ENCODE measurements at regions not wholly inside any gene's neighbourhood (a gene's known extent, or its start where the extent isn't known, plus 50 kb on each side); places are given as distances from the start of the nearest gene placed in this dataset.

DNA sequence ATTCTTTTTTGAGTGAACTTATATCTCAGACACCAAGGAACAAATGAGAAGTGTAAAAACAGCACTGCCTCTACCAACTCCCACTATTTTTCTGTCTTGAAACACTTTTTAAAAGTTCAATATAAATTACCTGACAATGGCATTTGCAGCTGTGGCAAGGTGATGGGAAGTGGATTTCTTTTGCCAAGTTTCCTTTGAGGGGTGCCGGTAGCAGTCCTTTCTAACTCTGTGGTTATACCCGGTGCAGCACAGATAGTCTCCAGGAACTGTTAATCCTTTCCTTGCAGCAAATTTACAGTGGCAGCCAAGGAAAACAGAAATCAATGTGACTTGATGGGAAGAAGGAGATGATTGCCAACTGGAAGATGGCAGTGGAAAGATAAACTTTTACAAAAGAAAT is 243.7 kb downstream of the BCAT1 start:
- H3K27me3 ChIP-seq, result no peaks in the 10 kb centered on the region
- no peak for TF ChIP-seq POLR2A (IDR thresholded peaks at IDR 0.05)
- no peak for TF ChIP-seq POLR2AphosphoS5 (IDR thresholded peaks at IDR 0.05)
- TF ChIP-seq, protein P1, sequence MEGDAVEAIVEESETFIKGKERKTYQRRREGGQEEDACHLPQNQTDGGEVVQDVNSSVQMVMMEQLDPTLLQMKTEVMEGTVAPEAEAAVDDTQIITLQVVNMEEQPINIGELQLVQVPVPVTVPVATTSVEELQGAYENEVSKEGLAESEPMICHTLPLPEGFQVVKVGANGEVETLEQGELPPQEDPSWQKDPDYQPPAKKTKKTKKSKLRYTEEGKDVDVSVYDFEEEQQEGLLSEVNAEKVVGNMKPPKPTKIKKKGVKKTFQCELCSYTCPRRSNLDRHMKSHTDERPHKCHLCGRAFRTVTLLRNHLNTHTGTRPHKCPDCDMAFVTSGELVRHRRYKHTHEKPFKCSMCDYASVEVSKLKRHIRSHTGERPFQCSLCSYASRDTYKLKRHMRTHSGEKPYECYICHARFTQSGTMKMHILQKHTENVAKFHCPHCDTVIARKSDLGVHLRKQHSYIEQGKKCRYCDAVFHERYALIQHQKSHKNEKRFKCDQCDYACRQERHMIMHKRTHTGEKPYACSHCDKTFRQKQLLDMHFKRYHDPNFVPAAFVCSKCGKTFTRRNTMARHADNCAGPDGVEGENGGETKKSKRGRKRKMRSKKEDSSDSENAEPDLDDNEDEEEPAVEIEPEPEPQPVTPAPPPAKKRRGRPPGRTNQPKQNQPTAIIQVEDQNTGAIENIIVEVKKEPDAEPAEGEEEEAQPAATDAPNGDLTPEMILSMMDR (IDR thresholded peaks at IDR 0.05), result no peak
- no peak for TF ChIP-seq EP300 (IDR thresholded peaks at IDR 0.05)
- no peak overlapping the region for H3K4me3 ChIP-seq
- H3K36me3 ChIP-seq, result no peaks in the 10 kb centered on the region
- intact Hi-C loops (cut with DNase I; ENCODE audit: low total_unique reads), result no loop called here
- H3K27ac ChIP-seq, result no peak overlapping the region
- H3K4me1 ChIP-seq, result no peaks in the 10 kb centered on the region
- H3K9me3 ChIP-seq, result no peaks in the 10 kb centered on the region
- 17 to 38% (median 25%) methylated on average over 2 of the region's 2 CpGs for WGBS, 5 donors
- no peak for DNase-seq

DNA sequence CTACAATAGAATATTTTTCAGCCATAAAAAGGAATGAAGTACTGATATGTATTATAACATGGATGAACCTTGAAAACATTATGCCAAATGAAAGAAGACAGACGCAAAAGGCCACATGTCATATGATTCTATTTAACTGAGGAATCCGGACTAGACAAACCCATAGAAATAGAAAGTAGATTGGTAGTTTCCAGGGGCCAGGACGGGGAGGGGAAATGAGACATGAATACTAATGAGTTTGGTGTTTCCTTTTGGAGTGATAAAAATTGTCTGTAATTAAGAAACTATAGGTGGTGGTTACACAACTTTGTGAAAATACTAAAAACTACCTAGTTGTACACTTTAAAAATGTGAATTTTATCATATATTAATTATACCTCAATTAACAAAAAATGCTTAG is 247.6 kb downstream of the BCAT1 start:
- TF ChIP-seq POLR2A (IDR thresholded peaks at IDR 0.05), result no peak
- no peak for TF ChIP-seq EP300 (IDR thresholded peaks at IDR 0.05)
- TF ChIP-seq, protein P1 (IDR thresholded peaks at IDR 0.05), result no peak
- no peak for TF ChIP-seq POLR2AphosphoS5 (IDR thresholded peaks at IDR 0.05)
- no peaks in the 10 kb centered on the region for H3K27me3 ChIP-seq
- H3K27ac ChIP-seq, result no peak overlapping the region
- no peaks in the 10 kb centered on the region for H3K9me3 ChIP-seq
- H3K36me3 ChIP-seq, result no peaks in the 10 kb centered on the region
- no peak for DNase-seq
- WGBS, 5 donors, result 79 to 85% (median 85%) methylated on average over 3 of the region's 3 CpGs
- H3K4me3 ChIP-seq, result no peak overlapping the region
- no peaks in the 10 kb centered on the region for H3K4me1 ChIP-seq
- intact Hi-C loops (cut with DNase I; ENCODE audit: low total_unique reads), result no loop called here

DNA sequence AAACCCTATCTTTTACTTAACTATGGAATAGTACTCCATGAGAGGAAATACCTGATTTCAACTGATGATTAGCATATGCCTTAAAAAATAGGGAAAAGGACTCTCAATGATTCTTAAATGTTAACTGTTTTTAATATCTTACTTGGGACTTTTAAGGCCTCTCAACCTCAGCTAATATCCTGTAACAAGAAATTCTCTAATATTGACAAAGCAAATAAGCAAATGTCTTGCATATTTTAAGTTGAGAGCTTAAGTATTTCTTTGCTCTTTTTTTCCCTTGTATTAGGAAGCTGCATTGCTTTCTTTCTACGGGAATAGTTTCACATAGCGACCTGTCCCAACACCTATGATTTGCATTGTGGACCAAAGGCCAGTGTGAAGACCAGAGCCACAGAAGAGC is 249.9 kb downstream of the BCAT1 start:
- Histone ChIP-seq H3K27ac (no peak overlapping the region), H3K4me3 (no peak overlapping the region), H3K9me3 (no peaks in the 10 kb centered on the region), H3K36me3 (no peaks in the 10 kb centered on the region), H3K27me3 (no peaks in the 10 kb centered on the region), H3K4me1 (no peaks in the 10 kb centered on the region)
- WGBS, 5 donors, result 36 to 64% (median 50%) methylated on average over 2 of the region's 2 CpGs
- no peak for TF ChIP-seq EP300 (IDR thresholded peaks at IDR 0.05)
- TF ChIP-seq, protein P1 (IDR thresholded peaks at IDR 0.05), result no peak
- no peak for TF ChIP-seq POLR2A (IDR thresholded peaks at IDR 0.05)
- TF ChIP-seq POLR2AphosphoS5 (IDR thresholded peaks at IDR 0.05), result no peak
- intact Hi-C loops (cut with DNase I; ENCODE audit: low total_unique reads), result no loop called here
- DNase-seq, result no peak

DNA sequence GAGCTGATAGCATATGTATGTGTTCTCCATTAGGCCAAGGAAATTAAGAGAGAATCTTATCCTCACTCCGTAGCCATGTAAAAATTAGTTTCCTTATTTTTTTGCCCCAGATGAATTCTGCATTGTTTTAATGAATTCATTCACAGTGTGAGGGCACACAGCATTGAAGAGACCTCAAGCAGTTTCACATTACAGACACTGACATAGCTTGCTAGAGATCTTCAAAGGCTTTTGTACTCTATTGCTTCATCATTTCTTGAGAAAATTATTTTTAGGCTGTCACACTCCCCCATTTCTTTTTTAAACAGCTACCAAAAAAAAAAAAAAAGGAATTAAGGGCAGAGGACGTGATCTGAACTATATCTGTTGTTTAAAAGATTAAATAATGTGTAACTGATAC is 251.1 kb downstream of the BCAT1 start:
- Histone ChIP-seq H3K36me3 (no peaks in the 10 kb centered on the region), H3K4me1 (no peaks in the 10 kb centered on the region), H3K27me3 (no peaks in the 10 kb centered on the region), H3K4me3 (no peak overlapping the region), H3K27ac (no peak overlapping the region), H3K9me3 (no peaks in the 10 kb centered on the region)
- WGBS, 5 donors, result 66 to 76% (median 75%) methylated on average over 2 of the region's 2 CpGs
- intact Hi-C loops (cut with DNase I; ENCODE audit: low total_unique reads), result no loop called here
- no peak for DNase-seq
- TF ChIP-seq POLR2A (IDR thresholded peaks at IDR 0.05), result no peak
- TF ChIP-seq EP300 (IDR thresholded peaks at IDR 0.05), result no peak
- TF ChIP-seq POLR2AphosphoS5 (IDR thresholded peaks at IDR 0.05), result no peak
- TF ChIP-seq, protein P1 (IDR thresholded peaks at IDR 0.05), result no peak

Measured in stomach (tissue), 8 donors.